Endothelial cell of umbilical vein (primary cell): ENCODE measurements at regions not wholly inside any gene's neighbourhood (a gene's known extent, or its start where the extent isn't known, plus 50 kb on each side); places are given as distances from the start of the nearest gene placed in this dataset.

Source experiments
- EZH2 ChIP-seq: IDR thresholded peaks from 2 replicates; pipeline ENCODE4 v1.6.1; 2012; ENCODE audit warnings: borderline replicate concordance, low read depth, mild to moderate bottlenecking, moderate library complexity, low read length, inconsistent platforms; ENCODE audit not compliant: severe bottlenecking
- POLR2A ChIP-seq: IDR thresholded peaks from 2 replicates; pipeline ENCODE4 v1.6.1; 2012; ENCODE audit warnings: low read depth, mild to moderate bottlenecking, control low read depth, low read length
- POLR2AphosphoS5 ChIP-seq: IDR thresholded peaks from 2 replicates; pipeline ENCODE4 v1.6.1; 2012; ENCODE audit warnings: low read depth, mild to moderate bottlenecking, control low read depth, low read length, moderate library complexity; ENCODE audit not compliant: insufficient read depth
- TF ChIP-seq, protein P1 (sequence below), 2 donors: IDR thresholded peaks; 1 replicate in 1 of 2; 2 replicates in 1 of 2; pipeline ENCODE4 v1.5.1; 2011; ENCODE audit warnings: low read length in 2 of 2, mild to moderate bottlenecking in 2 of 2, moderate library complexity in 2 of 2, control low read depth in 1 of 2, inconsistent platforms in 1 of 2, low read depth in 1 of 2; ENCODE audit not compliant: insufficient read depth in 1 of 2; ENCODE audit errors: extremely low read depth in 1 of 2
- TF ChIP-seq, protein P2 (sequence below): IDR thresholded peaks from 2 replicates; pipeline ENCODE4 v1.6.1; 2011; ENCODE audit not compliant: insufficient read depth, insufficient read length

DNA sequence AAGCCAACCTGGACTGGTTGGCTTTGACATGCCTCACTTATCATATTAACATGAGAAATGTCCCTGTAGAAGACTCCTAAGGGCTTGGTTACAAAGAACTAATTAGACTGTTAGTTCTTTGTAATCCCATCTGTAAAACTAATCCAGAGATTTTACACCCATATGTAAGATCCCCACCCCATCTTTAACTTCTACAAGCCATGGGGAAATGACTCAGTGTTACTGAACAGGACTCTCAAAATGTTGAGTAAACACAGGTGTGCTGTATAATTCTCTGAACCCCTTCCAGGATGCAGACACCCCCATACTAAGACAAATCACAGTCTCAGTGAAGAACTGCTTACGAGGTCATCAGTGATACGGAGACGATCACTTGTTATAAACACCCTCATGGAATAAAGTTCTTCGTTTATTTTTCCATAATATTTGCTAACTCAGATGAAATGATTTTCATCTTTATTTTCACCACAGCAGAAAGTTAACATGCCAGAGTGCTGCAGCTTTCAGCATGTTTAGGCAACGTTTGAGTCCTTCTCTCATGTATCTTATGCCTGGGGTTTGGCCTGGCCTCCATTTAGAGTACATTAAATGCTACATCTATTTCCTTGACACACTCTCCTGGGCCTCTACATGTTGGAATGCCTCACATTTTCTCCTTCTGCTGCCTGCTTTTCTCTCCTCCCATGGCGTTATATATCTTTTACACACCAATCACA, 55.3 kb upstream of the LEKR1 start:
- TF ChIP-seq, protein P1, sequence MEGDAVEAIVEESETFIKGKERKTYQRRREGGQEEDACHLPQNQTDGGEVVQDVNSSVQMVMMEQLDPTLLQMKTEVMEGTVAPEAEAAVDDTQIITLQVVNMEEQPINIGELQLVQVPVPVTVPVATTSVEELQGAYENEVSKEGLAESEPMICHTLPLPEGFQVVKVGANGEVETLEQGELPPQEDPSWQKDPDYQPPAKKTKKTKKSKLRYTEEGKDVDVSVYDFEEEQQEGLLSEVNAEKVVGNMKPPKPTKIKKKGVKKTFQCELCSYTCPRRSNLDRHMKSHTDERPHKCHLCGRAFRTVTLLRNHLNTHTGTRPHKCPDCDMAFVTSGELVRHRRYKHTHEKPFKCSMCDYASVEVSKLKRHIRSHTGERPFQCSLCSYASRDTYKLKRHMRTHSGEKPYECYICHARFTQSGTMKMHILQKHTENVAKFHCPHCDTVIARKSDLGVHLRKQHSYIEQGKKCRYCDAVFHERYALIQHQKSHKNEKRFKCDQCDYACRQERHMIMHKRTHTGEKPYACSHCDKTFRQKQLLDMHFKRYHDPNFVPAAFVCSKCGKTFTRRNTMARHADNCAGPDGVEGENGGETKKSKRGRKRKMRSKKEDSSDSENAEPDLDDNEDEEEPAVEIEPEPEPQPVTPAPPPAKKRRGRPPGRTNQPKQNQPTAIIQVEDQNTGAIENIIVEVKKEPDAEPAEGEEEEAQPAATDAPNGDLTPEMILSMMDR (IDR thresholded peaks at IDR 0.05; ENCODE audit: extremely low read depth in 1 of 2, insufficient read depth in 1 of 2, low read depth in 1 of 2, low read length in 2 of 2) = no peak
- TF ChIP-seq POLR2A (no peak), EZH2 (no peak), POLR2AphosphoS5 (no peak)
- TF ChIP-seq, protein P2, sequence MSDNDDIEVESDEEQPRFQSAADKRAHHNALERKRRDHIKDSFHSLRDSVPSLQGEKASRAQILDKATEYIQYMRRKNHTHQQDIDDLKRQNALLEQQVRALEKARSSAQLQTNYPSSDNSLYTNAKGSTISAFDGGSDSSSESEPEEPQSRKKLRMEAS = no peak
